ENCODE measurements at regions not wholly inside any gene's neighbourhood (a gene's known extent, or its start where the extent isn't known, plus 50 kb on each side); places are given as distances from the start of the nearest gene placed in this dataset.

- Mint-ChIP-seq H3K9me3 (no peaks in the 10 kb centered on the region), H3K4me3 (no peak overlapping the region), H3K4me1 (no peaks in the 10 kb centered on the region), H3K27ac (no peak overlapping the region), H3K36me3 (ENCODE audit: low read depth) (no peaks in the 10 kb centered on the region), H3K27me3 (ENCODE audit: insufficient read depth, low read depth, poor library complexity) (peaks cover 2% of the 10 kb centered on the region)
- no peaks in the 10 kb centered on the region for H4K20me1 ChIP-seq (replicated peaks; ENCODE audit: insufficient read depth)
- H3K4me1 ChIP-seq (ENCODE audit: insufficient read depth) = no peaks in the 10 kb centered on the region
- no peaks in the 10 kb centered on the region for H3K79me2 ChIP-seq (replicated peaks; ENCODE audit: insufficient read depth)
- H3F3A ChIP-seq (replicated peaks; ENCODE audit: low read depth) = no peaks in the 10 kb centered on the region
- DNase-seq (ENCODE audit: low spot score) = no peak
- no peak for ATAC-seq
- no peak for TF ChIP-seq REST (IDR thresholded peaks at IDR 0.05; ENCODE audit: unreplicated experiment)
- no peak for TF ChIP-seq ZNF331 (CRISPR knock-in tag; IDR thresholded peaks at IDR 0.05; ENCODE audit: low read depth)
- TF ChIP-seq EZH2phosphoT487 (IDR thresholded peaks at IDR 0.05; ENCODE audit: unreplicated experiment) = no peak
- no peak for TF ChIP-seq CREB1 (CRISPR knock-in tag; IDR thresholded peaks at IDR 0.05; ENCODE audit: low read depth)
- no peak for TF ChIP-seq JUNB (IDR thresholded peaks at IDR 0.05; ENCODE audit: unreplicated experiment)
- no peak for TF ChIP-seq ZNF114 (CRISPR knock-in tag; IDR thresholded peaks at IDR 0.05)
- TF ChIP-seq CTCF (conservative IDR thresholded peaks at IDR 0.05; ENCODE audit: low read depth in 2 of 2) = no peak
- TF ChIP-seq EZH2 (IDR thresholded peaks at IDR 0.05; ENCODE audit: low read depth, unreplicated experiment) = no peak
- no peak for TF ChIP-seq NANOG (IDR thresholded peaks at IDR 0.05; ENCODE audit: borderline replicate concordance)
- no peak for TF ChIP-seq ETS1 (IDR thresholded peaks at IDR 0.05)
- TF ChIP-seq STAT1 (IDR thresholded peaks at IDR 0.05; ENCODE audit: unreplicated experiment) = no peak
- no peak for TF ChIP-seq ZNF462 (CRISPR knock-in tag; IDR thresholded peaks at IDR 0.05)
- TF ChIP-seq POLR2AphosphoS5 (IDR thresholded peaks at IDR 0.05; ENCODE audit: low read depth) = no peak
- no peak overlapping the region for H3K4me2 ChIP-seq
- no peaks in the 10 kb centered on the region for H3K27me3 ChIP-seq (ENCODE audit: insufficient read depth)
- H3K4me3 ChIP-seq = no peak overlapping the region
- H3K9me2 ChIP-seq (ENCODE audit: insufficient read depth) = no peaks in the 10 kb centered on the region
- H3K27ac ChIP-seq (ENCODE audit: low read depth) = no peak overlapping the region
- H3K36me3 ChIP-seq (ENCODE audit: insufficient read depth) = no peaks in the 10 kb centered on the region
- no peak overlapping the region for H2AFZ ChIP-seq
Observed at GRCh38 chr14:30381861-30382480, 177.0 kb upstream of the G2E3 start.

All from GM23338 (cell line).